SK-N-SH (cell line): ENCODE measurements at regions not wholly inside any gene's neighbourhood (a gene's known extent, or its start where the extent isn't known, plus 50 kb on each side); places are given as distances from the start of the nearest gene placed in this dataset.

Experiments used
- CTCF ChIA-PET: fragments of 300-600, 350-600 bp; formaldehyde crosslinking; extraction: SDS; loops from one replicate; lab custom pipeline; 2021; lab: Yijun Ruan, JAX
- POLR2A ChIA-PET: fragments of 350-600 bp; sonication (Branson Sonifier 250); formaldehyde crosslinking; extraction: SDS; loops from one replicate; lab custom pipeline; 2020; ENCODE audit warnings: antibody characterized with exemption, inconsistent platforms; lab: Yijun Ruan, JAX
- DNase-seq: peaks from one replicate; pipeline ENCODE4 v3.0.0; 2012
- H2AFZ ChIP-seq: fragments of 200-600 bp; sonication (generic); 2 replicates; pipeline ENCODE4 v1.8.1; 2016; ENCODE audit warnings: antibody characterized with exemption, mild to moderate bottlenecking, low read depth
- H3F3A ChIP-seq: fragments of 200-600 bp; sonication (generic); replicated peaks from 2 replicates; pipeline ENCODE3; 2016; ENCODE audit warnings: antibody characterized with exemption, mild to moderate bottlenecking; ENCODE audit not compliant: insufficient read depth
- H3K27ac ChIP-seq, 2 experiments: fragments of 200-500 bp in 1 of 2; fragments of 200-600 bp in 1 of 2; sonication (Bioruptor generic) in 1 of 2; sonication (generic), shearing (Covaris generic) in 1 of 2; 2 replicates each; pipeline versions ENCODE4 v1.5.1 to v1.6.1; 2014 to 2016; ENCODE audit warnings: low read depth in 2 of 2, inconsistent platforms in 1 of 2, low read length in 1 of 2, mild to moderate bottlenecking in 1 of 2, mixed read lengths in 1 of 2
- H3K27me3 ChIP-seq: fragments of 200-600 bp; sonication (generic), shearing (Covaris generic); 2 replicates; pipeline ENCODE4 v1.6.1; 2016; ENCODE audit warnings: mixed run types; ENCODE audit not compliant: insufficient read depth
- H3K36me3 ChIP-seq, 2 experiments: fragments of 200-500 bp in 1 of 2; fragments of 200-600 bp in 1 of 2; sonication (Bioruptor generic) in 1 of 2; sonication (generic) in 1 of 2; replicated peaks in 1 of 2; 2 replicates each; pipeline versions ENCODE3 to v1.5.1; 2014 to 2016; ENCODE audit warnings: low read length in 1 of 2, mild to moderate bottlenecking in 1 of 2; ENCODE audit not compliant: insufficient read depth in 2 of 2, control insufficient read depth in 1 of 2
- H3K4me1 ChIP-seq, 2 experiments: fragments of 200-500 bp in 1 of 2; fragments of 200-600 bp in 1 of 2; sonication (Bioruptor generic) in 1 of 2; sonication (generic), shearing (Covaris generic) in 1 of 2; 2 replicates each; pipeline versions ENCODE4 v1.5.1 to v1.6.1; 2014 to 2016; ENCODE audit warnings: low read depth in 1 of 2, low read length in 1 of 2, mixed run types in 1 of 2; ENCODE audit not compliant: insufficient read depth in 2 of 2, control insufficient read depth in 1 of 2
- H3K4me2 ChIP-seq: fragments of 200-600 bp; sonication (generic), shearing (Covaris generic); 2 replicates; pipeline ENCODE4 v1.6.1; 2017; ENCODE audit warnings: mixed run types
- H3K4me3 ChIP-seq, 2 experiments: fragments of 200-500 bp in 1 of 2; fragments of 200-600 bp in 1 of 2; sonication (Bioruptor generic) in 1 of 2; sonication (generic), shearing (Covaris generic) in 1 of 2; 2 replicates each; pipeline versions ENCODE4 v1.5.1 to v1.8.1; 2014 to 2016; ENCODE audit warnings: low read depth in 2 of 2, inconsistent platforms in 1 of 2, low read length in 1 of 2, mild to moderate bottlenecking in 1 of 2, mixed read lengths in 1 of 2, moderate library complexity in 1 of 2
- H3K79me2 ChIP-seq: fragments of 200-600 bp; sonication (generic); 2 replicates; pipeline ENCODE4 v1.8.1; 2017; ENCODE audit warnings: mild to moderate bottlenecking; ENCODE audit not compliant: insufficient read depth
- H3K9ac ChIP-seq: fragments of 200-600 bp; sonication (generic); 2 replicates; pipeline ENCODE4 v1.6.1; 2017; ENCODE audit warnings: mixed run types
- H3K9me2 ChIP-seq: fragments of 200-600 bp; sonication (generic); 2 replicates; pipeline ENCODE4 v1.6.1; 2017; ENCODE audit warnings: mixed run types
- H3K9me3 ChIP-seq: fragments of 200-600 bp; sonication (generic); 2 replicates; pipeline ENCODE4 v1.6.1; 2017; ENCODE audit warnings: mixed run types, mild to moderate bottlenecking, moderate library complexity
- H4K20me1 ChIP-seq: fragments of 200-600 bp; sonication (generic); 2 replicates; pipeline ENCODE4 v1.6.1; 2017; ENCODE audit warnings: mild to moderate bottlenecking, mixed run types; ENCODE audit not compliant: insufficient read depth
- EP300 ChIP-seq, 2 experiments: IDR thresholded peaks; 2 replicates each; pipeline versions ENCODE4 v1.4.0 to v1.6.1; 2012; ENCODE audit warnings: borderline replicate concordance in 1 of 2, low read depth in 1 of 2, low read length in 1 of 2
- EZH2phosphoT487 ChIP-seq: fragments of 200-600 bp; sonication (generic); IDR thresholded peaks from 2 replicates; pipeline ENCODE4 v1.6.1; 2017; ENCODE audit warnings: low read depth, mixed run types, mild to moderate bottlenecking, antibody characterized with exemption, moderate library complexity, borderline replicate concordance
- FOXM1 ChIP-seq: IDR thresholded peaks from 2 replicates; pipeline ENCODE4 v1.4.0; 2012; ENCODE audit warnings: low read depth, mild to moderate bottlenecking
- NFIC ChIP-seq: IDR thresholded peaks from 2 replicates; pipeline ENCODE4 v1.4.0; 2012; ENCODE audit warnings: borderline replicate concordance
- POLR2AphosphoS5 ChIP-seq: IDR thresholded peaks from 2 replicates; pipeline ENCODE4 v1.6.1; 2012; ENCODE audit warnings: low read depth, low read length
- RAD21 ChIP-seq: IDR thresholded peaks from 2 replicates; pipeline ENCODE4 v1.6.1; 2012; ENCODE audit warnings: mild to moderate bottlenecking, low read length
- RFX5 ChIP-seq: IDR thresholded peaks from 2 replicates; pipeline ENCODE4 v1.6.1; 2012; ENCODE audit warnings: mild to moderate bottlenecking, improper control_type of control experiment, low read length
- SMC3 ChIP-seq: IDR thresholded peaks from 2 replicates; pipeline ENCODE4 v1.6.1; 2012; ENCODE audit warnings: low read depth, low read length, improper control_type of control experiment
- TEAD4 ChIP-seq: IDR thresholded peaks from 2 replicates; pipeline ENCODE4 v1.4.0; 2012; ENCODE audit warnings: mild to moderate bottlenecking, borderline replicate concordance; ENCODE audit not compliant: insufficient read depth
- TF ChIP-seq, protein P1 (sequence below): fragments of 200-600 bp; sonication (generic); IDR thresholded peaks from 2 replicates; pipeline ENCODE4 v1.6.1; 2017; ENCODE audit warnings: antibody characterized with exemption, mild to moderate bottlenecking, moderate library complexity
- TF ChIP-seq, protein P2 (sequence below): IDR thresholded peaks from 2 replicates; pipeline ENCODE4 v1.4.0; 2012; ENCODE audit warnings: low read depth

DNA sequence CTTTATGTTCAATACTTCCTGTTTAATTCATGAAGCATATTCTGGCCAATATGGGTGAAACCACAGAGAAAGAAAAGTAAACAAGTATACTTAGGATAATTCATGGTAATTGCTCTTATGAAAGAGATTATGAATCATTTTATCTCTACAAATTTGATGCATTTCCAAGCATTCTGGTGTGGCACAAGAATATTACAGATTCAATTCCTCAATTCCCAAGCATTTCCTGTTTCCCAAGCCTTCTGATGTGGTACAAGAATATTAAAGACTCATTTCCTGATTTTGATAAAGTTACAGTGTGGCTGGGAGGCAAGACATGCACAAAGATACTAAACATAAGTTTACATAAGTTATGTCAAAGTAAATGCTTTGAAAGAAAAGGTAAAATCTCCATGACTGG lies 126.1 kb upstream of the NUDT7 start:
- ChIA-PET CTCF (interaction anchor here (0.6 to 17.2 kb wide), 2 partner anchors 362 to 978 kb away, joined by 3 to 317 read pairs; no protein-coding TSS in a partner anchor), POLR2A (no interaction called here)
- no peaks in the 10 kb centered on the region for H3K4me1 ChIP-seq
- no peaks in the 10 kb centered on the region for H3F3A ChIP-seq
- H3K27me3 ChIP-seq, result no peaks in the 10 kb centered on the region
- no peaks in the 10 kb centered on the region for H4K20me1 ChIP-seq
- no peak overlapping the region for H3K4me3 ChIP-seq
- H2AFZ ChIP-seq, result no peak overlapping the region
- no peaks in the 10 kb centered on the region for H3K79me2 ChIP-seq
- no peak overlapping the region for H3K27ac ChIP-seq
- no peak overlapping the region for H3K4me2 ChIP-seq
- no peak for TF ChIP-seq NFIC
- H3K36me3 ChIP-seq, result no peaks in the 10 kb centered on the region
- H3K9ac ChIP-seq, result no peak overlapping the region
- H3K9me3 ChIP-seq, result no peaks in the 10 kb centered on the region
- no peaks in the 10 kb centered on the region for H3K9me2 ChIP-seq
- DNase-seq, result no peak

DNA sequence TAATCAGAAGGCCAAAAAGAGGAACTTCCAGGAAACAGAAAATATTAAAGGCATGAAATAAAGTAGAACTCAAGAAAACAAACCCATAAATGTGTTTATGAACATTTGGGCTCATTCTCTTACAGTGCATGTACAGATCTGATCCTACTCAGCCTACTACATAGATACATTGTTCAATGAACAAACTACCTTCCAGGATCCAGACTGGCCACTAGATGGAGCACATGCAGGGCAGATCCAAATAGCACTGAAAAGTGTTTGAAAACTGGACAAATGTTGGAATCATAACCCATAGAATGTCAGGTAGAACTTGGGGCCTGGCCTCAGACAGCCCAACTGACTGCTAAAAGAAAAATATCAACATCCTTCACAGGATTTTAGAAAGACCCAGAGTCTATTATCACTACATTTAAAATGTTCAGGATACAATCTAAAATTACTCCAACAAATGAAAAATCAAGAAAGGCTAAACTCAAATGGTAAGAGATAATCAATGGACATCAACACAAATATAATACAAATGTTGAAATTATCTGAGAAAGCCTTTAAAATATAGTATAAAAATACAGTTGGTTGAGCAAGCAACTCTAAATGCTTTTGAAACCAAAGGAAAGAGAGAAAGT lies 122.4 kb upstream of the NUDT7 start:
- Histone ChIP-seq H3K9me3 (no peaks in the 10 kb centered on the region), H3K27ac (no peak overlapping the region), H3K27me3 (no peaks in the 10 kb centered on the region), H3K4me2 (no peak overlapping the region), H3K9ac (no peak overlapping the region), H3K4me1 (no peaks in the 10 kb centered on the region), H3K9me2 (no peaks in the 10 kb centered on the region), H4K20me1 (no peaks in the 10 kb centered on the region)
- DNase-seq, result peak; percentile 30
- CTCF ChIA-PET, result interaction anchor here (0.7 to 2.8 kb wide), 8 partner anchors 9 to 490 kb away, joined by 3 to 13 read pairs (median 4); no protein-coding TSS in a partner anchor
- no peak for TF ChIP-seq TEAD4
- no peak for TF ChIP-seq RFX5
- TF ChIP-seq, protein P1, sequence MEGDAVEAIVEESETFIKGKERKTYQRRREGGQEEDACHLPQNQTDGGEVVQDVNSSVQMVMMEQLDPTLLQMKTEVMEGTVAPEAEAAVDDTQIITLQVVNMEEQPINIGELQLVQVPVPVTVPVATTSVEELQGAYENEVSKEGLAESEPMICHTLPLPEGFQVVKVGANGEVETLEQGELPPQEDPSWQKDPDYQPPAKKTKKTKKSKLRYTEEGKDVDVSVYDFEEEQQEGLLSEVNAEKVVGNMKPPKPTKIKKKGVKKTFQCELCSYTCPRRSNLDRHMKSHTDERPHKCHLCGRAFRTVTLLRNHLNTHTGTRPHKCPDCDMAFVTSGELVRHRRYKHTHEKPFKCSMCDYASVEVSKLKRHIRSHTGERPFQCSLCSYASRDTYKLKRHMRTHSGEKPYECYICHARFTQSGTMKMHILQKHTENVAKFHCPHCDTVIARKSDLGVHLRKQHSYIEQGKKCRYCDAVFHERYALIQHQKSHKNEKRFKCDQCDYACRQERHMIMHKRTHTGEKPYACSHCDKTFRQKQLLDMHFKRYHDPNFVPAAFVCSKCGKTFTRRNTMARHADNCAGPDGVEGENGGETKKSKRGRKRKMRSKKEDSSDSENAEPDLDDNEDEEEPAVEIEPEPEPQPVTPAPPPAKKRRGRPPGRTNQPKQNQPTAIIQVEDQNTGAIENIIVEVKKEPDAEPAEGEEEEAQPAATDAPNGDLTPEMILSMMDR, result peak; percentile 85
- no peak for TF ChIP-seq FOXM1
- peak; percentile 63 for TF ChIP-seq SMC3
- TF ChIP-seq EP300 (IDR thresholded peaks at IDR 0.05; ENCODE audit: borderline replicate concordance in 1 of 2, low read depth in 1 of 2, low read length in 1 of 2), result no peak
- TF ChIP-seq, protein P2, sequence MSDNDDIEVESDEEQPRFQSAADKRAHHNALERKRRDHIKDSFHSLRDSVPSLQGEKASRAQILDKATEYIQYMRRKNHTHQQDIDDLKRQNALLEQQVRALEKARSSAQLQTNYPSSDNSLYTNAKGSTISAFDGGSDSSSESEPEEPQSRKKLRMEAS, result no peak
- peak; percentile 65 for TF ChIP-seq RAD21
- TF ChIP-seq POLR2AphosphoS5, result no peak
- no peak for TF ChIP-seq EZH2phosphoT487
- TF ChIP-seq, all 33 proteins: peak for 3
- peak overlapping the region in 1 of 2 experiments; percentile 41; a peak in 1 of 4 replicates for H3K4me3 ChIP-seq
- POLR2A ChIA-PET, result no interaction called here
- H3K36me3 ChIP-seq, result no peaks in the 10 kb centered on the region
- H2AFZ ChIP-seq, result no peak overlapping the region
- H3K79me2 ChIP-seq, result no peaks in the 10 kb centered on the region
- H3F3A ChIP-seq, result no peaks in the 10 kb centered on the region
